ENCODE measurements at regions not wholly inside any gene's neighbourhood (a gene's known extent, or its start where the extent isn't known, plus 50 kb on each side); places are given as distances from the start of the nearest gene placed in this dataset.

DNA sequence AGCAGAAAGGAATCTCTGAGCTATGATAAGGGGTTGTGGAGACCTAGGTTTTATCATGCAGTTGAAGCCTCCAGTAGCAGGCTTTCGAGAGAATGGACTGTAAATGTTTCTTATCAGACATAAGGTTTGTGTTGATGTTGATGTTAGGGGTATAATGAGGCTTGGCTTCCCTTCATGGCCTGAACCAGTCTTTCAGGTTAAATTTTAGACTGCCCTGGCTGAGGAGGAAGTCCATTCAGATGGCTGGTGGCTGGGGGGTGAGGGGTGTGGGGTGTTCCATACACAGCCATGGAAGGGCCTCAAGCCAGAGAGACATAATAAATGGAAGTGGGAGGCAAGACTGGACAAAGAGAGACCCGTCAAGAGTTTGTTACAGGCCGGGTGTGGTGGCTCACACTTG is 65.1 kb downstream of the IRF2BPL start:
- intact Hi-C loops (cut with DNase I, micrococcal nuclease) = no loop called here
- Histone ChIP-seq H3K4me3 (no peak overlapping the region), H3K9me3 (no peaks in the 10 kb centered on the region), H3K36me3 (ENCODE audit: low read depth) (no peaks in the 10 kb centered on the region), H3K4me1 (ENCODE audit: low read depth) (peaks cover 24% of the 10 kb centered on the region)
- TF ChIP-seq, protein P1, sequence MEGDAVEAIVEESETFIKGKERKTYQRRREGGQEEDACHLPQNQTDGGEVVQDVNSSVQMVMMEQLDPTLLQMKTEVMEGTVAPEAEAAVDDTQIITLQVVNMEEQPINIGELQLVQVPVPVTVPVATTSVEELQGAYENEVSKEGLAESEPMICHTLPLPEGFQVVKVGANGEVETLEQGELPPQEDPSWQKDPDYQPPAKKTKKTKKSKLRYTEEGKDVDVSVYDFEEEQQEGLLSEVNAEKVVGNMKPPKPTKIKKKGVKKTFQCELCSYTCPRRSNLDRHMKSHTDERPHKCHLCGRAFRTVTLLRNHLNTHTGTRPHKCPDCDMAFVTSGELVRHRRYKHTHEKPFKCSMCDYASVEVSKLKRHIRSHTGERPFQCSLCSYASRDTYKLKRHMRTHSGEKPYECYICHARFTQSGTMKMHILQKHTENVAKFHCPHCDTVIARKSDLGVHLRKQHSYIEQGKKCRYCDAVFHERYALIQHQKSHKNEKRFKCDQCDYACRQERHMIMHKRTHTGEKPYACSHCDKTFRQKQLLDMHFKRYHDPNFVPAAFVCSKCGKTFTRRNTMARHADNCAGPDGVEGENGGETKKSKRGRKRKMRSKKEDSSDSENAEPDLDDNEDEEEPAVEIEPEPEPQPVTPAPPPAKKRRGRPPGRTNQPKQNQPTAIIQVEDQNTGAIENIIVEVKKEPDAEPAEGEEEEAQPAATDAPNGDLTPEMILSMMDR (IDR thresholded peaks at IDR 0.05) = no peak
- DNase-seq (no peak), ATAC-seq (peak; percentile 16)

DNA sequence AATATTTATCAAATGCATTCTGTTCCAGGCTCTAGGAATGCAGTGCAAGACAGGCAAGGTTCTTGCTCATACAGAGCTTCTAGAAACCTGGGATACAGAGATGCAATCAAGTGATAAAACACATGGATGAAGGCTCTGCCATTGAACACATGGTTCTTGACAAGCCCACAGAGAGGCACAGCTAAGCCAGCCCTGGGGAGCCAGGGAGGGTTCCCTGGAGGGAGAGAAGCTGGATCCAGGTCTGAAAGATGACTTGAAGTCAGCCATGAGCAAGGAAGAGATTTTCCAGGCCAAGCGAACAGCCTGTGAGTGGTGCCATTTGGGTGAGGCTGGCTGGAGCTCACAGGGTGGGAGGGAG is 66.2 kb downstream of the IRF2BPL start:
- Histone ChIP-seq H3K36me3 (ENCODE audit: low read depth) (no peaks in the 10 kb centered on the region), H3K9me3 (no peaks in the 10 kb centered on the region), H3K4me3 (no peak overlapping the region), H3K4me1 (ENCODE audit: low read depth) (peaks cover 29% of the 10 kb centered on the region)
- intact Hi-C loops (cut with DNase I, micrococcal nuclease) = no loop called here
- TF ChIP-seq, protein P1 (IDR thresholded peaks at IDR 0.05) = no peak
- DNase-seq (peak in 1 of 3 donors; percentile 53), ATAC-seq (peak; percentile 2)

DNA sequence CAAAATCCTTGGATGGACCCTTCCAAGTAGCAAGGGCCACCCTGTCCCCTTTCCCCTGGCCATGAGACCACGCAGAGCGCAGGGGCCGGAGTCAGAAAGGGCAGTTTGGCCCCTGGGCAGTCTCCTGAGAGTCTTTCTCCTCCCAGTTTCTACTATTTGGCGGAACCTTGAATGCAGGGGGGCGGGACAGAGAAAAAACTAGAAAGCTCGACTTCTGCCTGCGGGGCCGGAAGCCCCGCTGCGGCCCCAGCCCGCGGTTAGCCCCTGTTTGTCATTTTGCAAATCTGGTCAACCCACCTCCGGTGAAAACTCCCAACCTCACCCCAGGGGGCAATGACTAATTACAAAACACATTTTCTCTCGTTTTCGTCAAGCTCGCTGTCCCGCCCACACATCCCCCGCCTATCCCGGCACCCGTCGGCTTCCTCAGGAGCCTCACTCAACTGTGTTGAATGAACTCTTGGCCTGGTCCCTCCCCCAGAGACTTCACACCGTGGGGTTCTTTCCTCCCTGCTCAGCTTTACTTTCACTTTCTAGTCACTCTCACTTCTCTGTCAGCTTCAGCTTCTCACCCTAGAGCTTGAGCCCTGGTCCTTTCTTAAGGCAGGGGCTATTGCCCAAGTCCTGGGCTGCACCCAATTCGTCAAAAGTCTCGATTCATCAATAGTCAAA is 66.7 kb downstream of the IRF2BPL start:
- intact Hi-C loops (cut with DNase I, micrococcal nuclease) = no loop called here
- TF ChIP-seq, protein P1 (IDR thresholded peaks at IDR 0.05) = no peak
- Histone ChIP-seq H3K4me1 (ENCODE audit: low read depth) (peaks cover 34% of the 10 kb centered on the region), H3K36me3 (ENCODE audit: low read depth) (no peaks in the 10 kb centered on the region), H3K9me3 (no peaks in the 10 kb centered on the region), H3K4me3 (no peak overlapping the region)
- ATAC-seq (peak; percentile 91), DNase-seq (peak; percentile 87 to 94 (median 91))

DNA sequence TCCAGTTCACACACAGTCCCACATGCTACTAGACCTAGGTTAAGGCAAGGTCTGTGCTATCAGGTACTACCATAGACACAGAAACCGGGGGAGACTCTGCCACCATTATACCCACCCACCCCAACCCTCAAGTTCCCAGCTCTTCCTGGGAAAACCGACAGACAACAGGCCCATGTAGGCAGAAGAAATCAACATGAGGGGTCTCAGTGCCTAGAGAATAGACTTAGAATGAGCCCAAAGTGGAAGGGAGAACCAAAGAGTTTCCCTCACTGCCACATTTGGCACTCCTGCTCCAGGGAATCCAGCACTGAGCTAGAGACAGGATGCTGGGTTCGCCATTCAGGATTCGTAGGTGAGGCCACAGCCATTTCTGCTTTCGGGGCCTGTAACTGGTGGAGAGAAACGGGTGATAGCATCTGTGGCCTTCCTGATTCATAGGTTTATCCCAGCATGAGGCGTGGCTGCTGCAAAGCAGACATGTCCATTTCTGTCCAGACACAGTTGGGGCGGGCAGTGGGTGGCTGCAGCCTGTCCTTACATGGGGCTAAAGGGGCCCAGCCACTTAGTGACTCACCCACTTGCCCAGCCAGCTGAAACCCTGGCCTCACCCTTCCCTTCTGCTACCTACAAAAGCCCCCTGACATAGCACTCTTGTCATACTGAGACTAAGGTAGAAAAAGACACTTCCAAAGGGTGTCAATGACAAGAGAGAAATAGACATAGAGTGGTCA is 69.4 kb downstream of the IRF2BPL start:
- intact Hi-C loops (cut with DNase I, micrococcal nuclease) = loop anchor here in 1 of 2 donors (10.0 kb wide), 1 partner anchor 56 kb away; no protein-coding TSS in a partner anchor
- H3K4me3 ChIP-seq = no peak overlapping the region
- DNase-seq (peak in 2 of 3 donors; percentile 50 to 62), ATAC-seq (no peak)
- H3K9me3 ChIP-seq = no peaks in the 10 kb centered on the region
- no peaks in the 10 kb centered on the region for H3K36me3 ChIP-seq (ENCODE audit: low read depth)
- TF ChIP-seq, protein P1 (IDR thresholded peaks at IDR 0.05) = no peak
- peaks cover 48% of the 10 kb centered on the region for H3K4me1 ChIP-seq (ENCODE audit: low read depth)

DNA sequence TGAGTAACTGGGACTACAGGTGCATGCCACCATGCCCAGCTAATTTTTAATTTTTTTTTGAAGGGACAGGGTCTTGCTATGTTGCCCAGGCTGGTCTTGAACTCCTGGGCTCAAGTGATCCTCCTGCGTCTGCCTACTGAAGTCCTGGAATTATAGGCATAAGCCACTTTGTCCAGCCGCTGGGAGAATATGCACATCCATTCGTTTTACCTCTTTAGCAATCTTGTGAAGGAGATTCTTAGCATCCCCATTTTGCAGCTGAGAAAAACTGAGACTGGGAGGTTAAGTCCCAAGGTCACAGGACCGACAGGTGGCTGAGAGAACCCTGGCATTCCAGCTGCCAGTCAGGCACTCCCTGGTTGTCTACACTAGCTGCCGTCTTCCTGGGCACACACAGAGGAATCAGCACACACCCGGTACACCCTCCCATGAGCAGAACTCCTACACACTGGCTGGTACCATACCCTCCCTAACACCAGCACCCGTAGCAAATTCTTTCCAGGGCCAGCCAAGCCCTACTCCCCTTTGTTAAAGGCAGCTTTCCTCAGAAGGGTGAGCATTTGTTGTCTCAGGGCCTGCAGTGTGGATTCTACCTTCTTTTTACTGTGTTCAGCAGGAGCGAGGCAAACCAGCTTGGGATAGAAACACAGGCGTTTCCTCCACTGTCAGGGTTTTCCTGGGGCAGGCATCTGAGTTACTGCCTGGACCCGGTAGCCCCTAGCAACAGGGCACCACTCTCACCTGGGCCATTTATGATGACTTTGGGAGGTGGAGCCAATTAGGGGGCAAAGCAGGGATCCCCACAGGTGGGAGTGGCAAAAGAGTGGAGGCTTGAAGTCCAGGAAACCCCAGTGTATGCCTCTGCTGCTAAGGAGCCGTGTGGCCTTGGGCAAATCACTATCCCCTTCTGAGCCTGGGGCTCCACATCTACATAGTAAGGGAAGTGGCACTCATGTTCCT is 70.2 kb downstream of the IRF2BPL start:
- intact Hi-C loops (cut with DNase I, micrococcal nuclease) = loop anchor here in 1 of 2 donors (10.0 kb wide), 1 partner anchor 57 kb away; no protein-coding TSS in a partner anchor
- DNase-seq = no peak
- TF ChIP-seq, protein P1 (IDR thresholded peaks at IDR 0.05) = no peak
- peaks cover 54% of the 10 kb centered on the region for H3K4me1 ChIP-seq (ENCODE audit: low read depth)
- H3K36me3 ChIP-seq (ENCODE audit: low read depth) = no peaks in the 10 kb centered on the region
- ATAC-seq = no peak
- no peak overlapping the region for H3K4me3 ChIP-seq
- H3K9me3 ChIP-seq = no peaks in the 10 kb centered on the region

All from mucosa of descending colon (tissue), 3 donors.